Esophagus muscularis mucosa (tissue), 3 donors: ENCODE measurements at regions not wholly inside any gene's neighbourhood (a gene's known extent, or its start where the extent isn't known, plus 50 kb on each side); places are given as distances from the start of the nearest gene placed in this dataset.

Experiments
- CTCF ChIP-seq, 3 experiments: fragments of 200-600 bp in 2 of 3; fragments of 450-650 bp in 1 of 3; sonication (generic) in 2 of 3; IDR thresholded peaks; one replicate each; pipeline ENCODE4 v1.5.1; 2017 to 2019; ENCODE audit warnings: antibody characterized with exemption in 3 of 3, mild to moderate bottlenecking in 2 of 3, moderate library complexity in 1 of 3
- POLR2A ChIP-seq: fragments of 450-650 bp; IDR thresholded peaks from one replicate; pipeline ENCODE4 v1.6.1; 2017; ENCODE audit warnings: antibody characterized with exemption, moderate library complexity, mild to moderate bottlenecking, low read depth
- POLR2AphosphoS5 ChIP-seq, 2 donors: sonication (generic); formaldehyde crosslinking; IDR thresholded peaks; one replicate each; pipeline ENCODE4 v1.6.1; 2017; ENCODE audit warnings: antibody characterized with exemption in 2 of 2

- no peak for TF ChIP-seq CTCF (IDR thresholded peaks at IDR 0.05)
- no peak for TF ChIP-seq POLR2AphosphoS5 (IDR thresholded peaks at IDR 0.05)
- no peak for TF ChIP-seq POLR2A
Measured at GRCh38 chr3:168273917-168274316, 178.2 kb upstream of the GOLIM4 start.
